Prostate gland (tissue), 2 donors: ENCODE measurements at regions not wholly inside any gene's neighbourhood (a gene's known extent, or its start where the extent isn't known, plus 50 kb on each side); places are given as distances from the start of the nearest gene placed in this dataset.
"Not testable (repeated sequence)": the region's sequence is repeated elsewhere in the genome, so short reads cannot be mapped to it uniquely, and the experiment has no call there.

Experiments used
- DNase-seq: peaks from one replicate; pipeline ENCODE4 v3.0.0-alpha.2; 2019; ENCODE audit warnings: low spot score
- H3K27ac ChIP-seq, 2 donors: fragments of 200-600 bp; sonication (generic); 2 replicates each; pipeline ENCODE4 v1.5.1; 2017 to 2019
- H3K27me3 ChIP-seq: fragments of 200-600 bp; sonication (generic); replicated peaks from 2 replicates; pipeline ENCODE4 v1.5.1; 2019; ENCODE audit not compliant: insufficient read depth
- H3K36me3 ChIP-seq, 2 donors: fragments of 200-600 bp; sonication (generic); 1 replicate in 1 of 2; 2 replicates in 1 of 2; pipeline versions ENCODE4 v1.5.1 to v1.8.1; 2017 to 2019
- H3K4me1 ChIP-seq: fragments of 200-600 bp; sonication (generic); replicated peaks from 2 replicates; pipeline ENCODE4 v1.5.1; 2019
- H3K4me3 ChIP-seq, 2 donors: fragments of 200-600 bp; sonication (generic); 2 replicates each; pipeline ENCODE4 v1.5.1; 2017 to 2019
- H3K9me3 ChIP-seq: fragments of 200-600 bp; sonication (generic); 2 replicates; pipeline ENCODE4 v1.5.1; 2017
- CTCF ChIP-seq, 4 experiments: fragments of 200-600 bp in 2 of 4; fragments of 450-650 bp in 2 of 4; sonication (generic) in 2 of 4; IDR thresholded peaks; 1 replicate in 3 of 4; 2 replicates in 1 of 4; pipeline ENCODE4 v1.5.1; 2016 to 2019; ENCODE audit warnings: antibody characterized with exemption in 4 of 4, mild to moderate bottlenecking in 2 of 4, moderate library complexity in 2 of 4
- POLR2A ChIP-seq: fragments of 450-650 bp; IDR thresholded peaks from one replicate; pipeline ENCODE4 v1.6.1; 2016; ENCODE audit warnings: antibody characterized with exemption, mild to moderate bottlenecking
- POLR2AphosphoS5 ChIP-seq: sonication (generic); formaldehyde crosslinking; IDR thresholded peaks from one replicate; pipeline ENCODE4 v1.6.1; 2017; ENCODE audit warnings: antibody characterized with exemption
- WGBS: methylation state at CpG from one replicate; pipeline ENCODE4 v1.1.5; 2018; 5-methylcytosine and 5-hydroxymethylcytosine counted together
- intact Hi-C: fragments of 100-400 bp; cut with DNase I; formaldehyde crosslinking; loops from one replicate; pipeline ENCODE4 v1.14.2; 2022

GRCh38 chr2:41199334-41199733 lies 747.4 kb upstream of the SLC8A1 start:
- Histone ChIP-seq H3K9me3 (no peaks in the 10 kb centered on the region), H3K27ac (no peak overlapping the region), H3K4me3 (no peak overlapping the region), H3K4me1 (no peaks in the 10 kb centered on the region), H3K36me3 (no peaks in the 10 kb centered on the region), H3K27me3 (no peaks in the 10 kb centered on the region)
- intact Hi-C loops: no loop called here
- TF ChIP-seq POLR2AphosphoS5 (no peak), CTCF (IDR thresholded peaks at IDR 0.05) (no peak), POLR2A (no peak)
- DNase-seq: no peak
- WGBS: 63% methylated on average over 1 of the region's 1 CpG

- WGBS: 49% methylated on average over 3 of the region's 3 CpGs
- intact Hi-C loops: no loop called here
- DNase-seq: no peak
- no peaks in the 10 kb centered on the region for H3K4me1 ChIP-seq
- no peak overlapping the region for H3K27ac ChIP-seq
- no peaks in the 10 kb centered on the region for H3K9me3 ChIP-seq
- H3K27me3 ChIP-seq: no peaks in the 10 kb centered on the region
- H3K36me3 ChIP-seq: no peaks in the 10 kb centered on the region
- TF ChIP-seq POLR2AphosphoS5 (no peak), POLR2A (no peak), CTCF (IDR thresholded peaks at IDR 0.05) (no peak)
- no peak overlapping the region for H3K4me3 ChIP-seq
Measured at GRCh38 chr2:41204315-41204714, 752.4 kb upstream of the SLC8A1 start.

GRCh38 chr2:41206004-41206403 lies 754.1 kb upstream of the SLC8A1 start:
- Histone ChIP-seq H3K27me3 (no peaks in the 10 kb centered on the region), H3K36me3 (no peaks in the 10 kb centered on the region), H3K9me3 (no peaks in the 10 kb centered on the region), H3K4me1 (no peaks in the 10 kb centered on the region), H3K4me3 (no peak overlapping the region), H3K27ac (no peak overlapping the region)
- no peak for DNase-seq
- TF ChIP-seq CTCF (IDR thresholded peaks at IDR 0.05) (no peak), POLR2AphosphoS5 (peak; percentile 20), POLR2A (no peak)
- intact Hi-C loops: no loop called here
- WGBS: 38% methylated on average over 1 of the region's 1 CpG

GRCh38 chr2:41207578-41207977 lies 755.7 kb upstream of the SLC8A1 start:
- no peak for TF ChIP-seq POLR2AphosphoS5
- TF ChIP-seq POLR2A: no peak
- no peak for TF ChIP-seq CTCF (IDR thresholded peaks at IDR 0.05)
- H3K27me3 ChIP-seq: no peaks in the 10 kb centered on the region
- WGBS: 68% methylated on average over 2 of the region's 2 CpGs
- H3K27ac ChIP-seq: no peak overlapping the region
- intact Hi-C loops: no loop called here
- no peak for DNase-seq
- H3K4me3 ChIP-seq: no peak overlapping the region
- H3K9me3 ChIP-seq: no peaks in the 10 kb centered on the region
- H3K36me3 ChIP-seq: no peaks in the 10 kb centered on the region
- H3K4me1 ChIP-seq: no peaks in the 10 kb centered on the region

GRCh38 chr2:41210030-41210429 lies 758.1 kb upstream of the SLC8A1 start:
- H3K27ac ChIP-seq, H3K4me1 ChIP-seq, H3K36me3 ChIP-seq, H3K4me3 ChIP-seq, H3K9me3 ChIP-seq, intact Hi-C loops, H3K27me3 ChIP-seq, DNase-seq: not testable (repeated sequence)
- WGBS: 35% methylated on average over 4 of the region's 4 CpGs
